H7 (cell line): ENCODE measurements at regions not wholly inside any gene's neighbourhood (a gene's known extent, or its start where the extent isn't known, plus 50 kb on each side); places are given as distances from the start of the nearest gene placed in this dataset.
"Not testable (repeated sequence)": the region's sequence is repeated elsewhere in the genome, so short reads cannot be mapped to it uniquely, and the experiment has no call there.

Experiments
- DNase-seq: peaks from one replicate; pipeline ENCODE4 v3.0.0; 2012
- H3K27me3 ChIP-seq: 2 replicates; pipeline ENCODE4 v1.6.0; 2011; ENCODE audit warnings: mild to moderate bottlenecking, low read length; ENCODE audit not compliant: control insufficient read depth, insufficient read depth
- H3K36me3 ChIP-seq: replicated peaks from 2 replicates; pipeline ENCODE4 v1.5.1; 2011; ENCODE audit warnings: low read length; ENCODE audit not compliant: control insufficient read depth, insufficient read depth
- H3K4me3 ChIP-seq: 2 replicates; pipeline ENCODE4 v1.5.1; 2011; ENCODE audit warnings: low read depth, mild to moderate bottlenecking, control low read depth, low read length, moderate library complexity; ENCODE audit not compliant: insufficient read depth

DNA sequence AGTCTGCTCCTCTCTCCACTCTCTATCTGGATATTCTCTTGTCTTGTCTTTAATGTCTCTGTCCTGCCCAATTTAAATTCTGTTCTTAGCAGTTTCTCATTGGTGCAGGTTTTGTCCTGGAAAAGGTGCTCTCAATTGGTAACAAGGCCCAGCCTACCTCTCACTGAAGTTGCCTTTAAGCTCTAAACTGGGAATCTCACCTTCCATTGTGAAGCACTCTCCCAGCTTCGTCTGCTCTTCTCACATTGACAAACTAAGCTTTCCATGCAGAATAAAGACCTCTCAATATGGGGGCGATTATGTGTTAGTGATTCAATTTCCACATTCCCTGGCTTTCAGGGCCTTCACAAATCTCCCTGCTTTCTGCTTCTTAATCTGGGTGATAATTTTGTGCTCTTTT, 1712.2 kb downstream of the GRIK2 start:
- Histone ChIP-seq H3K36me3 (no peaks in the 10 kb centered on the region), H3K27me3 (no peaks in the 10 kb centered on the region), H3K4me3 (no peak overlapping the region)
- peak; percentile 1 for DNase-seq

DNA sequence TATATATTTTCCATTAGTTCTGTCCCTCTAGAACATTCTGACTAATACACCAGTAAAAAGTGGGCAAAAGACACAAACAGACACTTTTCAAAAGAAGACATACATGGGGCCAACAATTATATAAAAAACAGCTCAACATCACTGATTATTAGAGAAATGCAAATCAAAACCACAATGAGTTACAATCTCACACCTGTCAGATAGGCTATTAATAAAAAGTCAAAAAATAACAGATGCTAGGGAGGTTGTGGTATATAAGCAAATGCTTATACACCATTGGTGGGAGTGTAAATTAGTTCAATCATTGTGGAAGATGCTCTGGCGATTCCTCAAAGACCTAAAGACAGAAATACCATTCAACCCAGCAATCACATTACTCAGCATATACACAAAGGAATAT, 1707.8 kb downstream of the GRIK2 start:
- Histone ChIP-seq H3K36me3 (no peaks in the 10 kb centered on the region), H3K4me3 (no peak overlapping the region), H3K27me3 (no peaks in the 10 kb centered on the region)
- DNase-seq: no peak

DNA sequence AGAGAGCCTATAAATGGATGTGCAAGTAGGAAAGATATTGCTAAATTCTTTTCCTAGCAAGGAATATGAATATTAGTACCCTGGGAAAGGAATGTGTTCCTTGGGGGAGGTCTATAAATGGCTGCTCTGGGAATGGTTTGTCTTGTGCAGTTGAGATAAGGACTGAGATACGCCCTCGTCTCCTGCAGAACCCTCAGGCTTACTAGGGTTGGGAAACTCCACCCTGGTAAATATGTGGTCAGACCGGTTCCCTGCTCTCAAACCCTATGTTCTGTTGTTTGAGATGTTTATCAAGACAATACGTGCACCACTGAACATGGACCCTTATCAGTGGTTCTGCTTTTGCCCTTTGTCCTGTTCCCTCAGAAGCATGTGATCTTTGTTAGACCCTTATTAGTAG, 1698.9 kb downstream of the GRIK2 start:
- not testable (repeated sequence) for DNase-seq, H3K36me3 ChIP-seq, H3K4me3 ChIP-seq, H3K27me3 ChIP-seq

DNA sequence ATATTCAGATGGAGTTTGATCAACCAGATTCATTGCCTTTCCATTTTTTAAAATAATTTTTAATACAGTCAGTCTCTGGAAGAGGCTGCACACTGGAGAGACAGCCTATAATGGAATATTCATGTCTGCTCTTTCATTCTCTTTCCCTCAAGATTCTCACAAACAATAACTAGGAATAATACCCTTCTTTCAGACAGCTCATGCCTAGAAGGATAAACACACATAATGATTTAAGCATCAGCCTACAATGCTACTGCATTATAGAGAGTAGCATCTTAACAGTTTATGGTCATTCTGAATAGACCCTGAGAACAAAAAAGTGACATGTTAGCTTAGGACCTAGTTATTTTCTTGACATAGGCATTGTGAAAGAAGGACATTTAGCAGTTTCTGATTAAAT, 1692.3 kb downstream of the GRIK2 start:
- no peaks in the 10 kb centered on the region for H3K27me3 ChIP-seq
- H3K4me3 ChIP-seq: no peak overlapping the region
- no peaks in the 10 kb centered on the region for H3K36me3 ChIP-seq
- no peak for DNase-seq

DNA sequence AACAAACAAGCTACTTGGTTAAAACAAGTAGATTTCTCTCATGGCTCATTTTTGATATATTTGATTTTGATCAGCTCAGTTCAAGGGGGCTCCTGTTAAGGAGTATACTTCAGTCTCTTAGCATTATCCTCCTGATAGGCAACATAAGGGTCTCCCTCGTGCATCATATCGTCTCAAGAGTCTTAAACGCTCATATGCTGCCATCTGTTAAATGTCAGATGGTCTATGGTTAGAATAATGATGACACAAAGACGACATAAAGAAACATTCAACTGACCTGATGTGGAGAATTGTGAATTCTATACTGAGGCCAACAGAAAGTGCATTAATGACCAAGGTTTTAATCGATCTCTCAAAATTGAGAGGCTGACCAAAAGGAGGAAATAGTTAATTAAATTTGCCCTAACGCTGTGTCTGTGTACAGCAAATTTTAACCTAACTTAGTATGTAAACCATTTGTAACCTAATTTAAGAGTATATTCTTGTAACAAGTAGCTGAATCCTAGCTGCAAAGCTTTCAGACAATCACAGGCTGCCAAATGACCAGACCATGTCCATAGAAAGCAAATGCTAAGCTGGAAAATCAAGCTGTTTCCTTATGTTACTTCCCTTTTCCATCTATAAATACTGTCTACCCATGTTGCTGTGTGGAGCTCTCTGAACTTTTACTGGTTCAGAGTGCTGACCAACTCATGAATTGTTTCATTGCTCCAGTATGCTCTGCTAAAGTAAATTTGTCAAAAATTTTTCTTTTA, 1688.5 kb downstream of the GRIK2 start:
- H3K4me3 ChIP-seq: no peak overlapping the region
- no peak for DNase-seq
- no peaks in the 10 kb centered on the region for H3K36me3 ChIP-seq
- H3K27me3 ChIP-seq: no peaks in the 10 kb centered on the region

DNA sequence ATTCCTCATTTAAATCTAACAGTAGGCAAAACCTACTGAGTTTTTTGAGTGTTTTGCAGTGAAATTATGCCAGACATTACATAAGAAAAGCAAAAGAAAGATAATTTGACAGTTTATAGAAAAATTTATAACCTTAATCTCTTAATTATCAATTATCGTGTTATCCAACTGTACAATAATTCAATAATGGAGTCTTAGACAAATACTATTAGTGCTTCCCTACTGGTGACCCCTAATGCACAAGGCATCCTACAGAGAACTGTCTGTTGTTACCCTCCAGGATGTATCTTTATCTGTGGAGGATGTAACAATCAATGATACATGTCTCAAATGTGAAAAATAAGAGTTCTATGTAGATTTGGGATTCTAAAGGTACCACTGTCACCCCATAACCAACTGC, 1687.6 kb downstream of the GRIK2 start:
- H3K4me3 ChIP-seq: no peak overlapping the region

DNA sequence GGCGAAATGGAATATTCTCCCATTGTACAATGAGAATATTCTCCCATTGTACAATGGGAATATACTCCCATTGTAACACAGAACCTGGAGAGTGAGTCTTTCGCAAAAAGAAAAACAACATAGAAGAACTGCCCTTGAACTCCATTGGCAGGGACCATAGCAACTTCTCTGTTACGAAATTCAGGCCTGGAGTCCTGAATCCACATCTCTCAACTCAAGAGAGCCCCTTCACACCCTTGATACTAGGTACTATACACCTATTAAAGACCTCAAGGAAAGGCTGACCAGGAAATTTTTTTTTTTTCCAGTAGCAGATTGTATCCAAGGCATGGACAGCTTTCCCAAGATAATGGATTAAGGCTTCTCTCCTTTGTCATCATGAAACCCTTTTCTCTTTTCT, 1687.0 kb downstream of the GRIK2 start:
- DNase-seq: no peak
- Histone ChIP-seq H3K27me3 (no peaks in the 10 kb centered on the region), H3K4me3 (no peak overlapping the region), H3K36me3 (no peaks in the 10 kb centered on the region)

More for the DNA sequence above, 1687.6 kb downstream of the GRIK2 start:
- no peaks in the 10 kb centered on the region for H3K36me3 ChIP-seq
- no peaks in the 10 kb centered on the region for H3K27me3 ChIP-seq
- no peak for DNase-seq

DNA sequence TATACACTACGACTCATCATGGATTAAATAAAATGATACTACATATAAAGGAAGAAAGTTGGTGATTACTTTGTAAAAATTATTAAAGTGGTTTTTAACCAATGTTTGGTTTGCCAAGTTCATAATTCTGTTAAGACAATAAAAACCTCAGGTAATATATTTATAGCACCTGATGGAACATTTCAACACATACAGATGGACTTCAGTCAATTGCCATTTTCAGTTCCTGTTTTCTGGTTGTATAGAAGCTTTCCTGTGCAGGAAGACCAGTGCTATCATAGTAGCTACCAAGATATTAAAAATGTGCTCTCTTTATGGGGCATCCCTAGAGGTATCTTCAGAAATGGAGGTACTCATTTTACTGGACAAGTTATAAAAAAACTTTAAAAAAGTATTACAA, 1686.4 kb downstream of the GRIK2 start:
- H3K27me3 ChIP-seq: no peaks in the 10 kb centered on the region
- DNase-seq: no peak
- H3K4me3 ChIP-seq: no peak overlapping the region
- H3K36me3 ChIP-seq: no peaks in the 10 kb centered on the region

DNA sequence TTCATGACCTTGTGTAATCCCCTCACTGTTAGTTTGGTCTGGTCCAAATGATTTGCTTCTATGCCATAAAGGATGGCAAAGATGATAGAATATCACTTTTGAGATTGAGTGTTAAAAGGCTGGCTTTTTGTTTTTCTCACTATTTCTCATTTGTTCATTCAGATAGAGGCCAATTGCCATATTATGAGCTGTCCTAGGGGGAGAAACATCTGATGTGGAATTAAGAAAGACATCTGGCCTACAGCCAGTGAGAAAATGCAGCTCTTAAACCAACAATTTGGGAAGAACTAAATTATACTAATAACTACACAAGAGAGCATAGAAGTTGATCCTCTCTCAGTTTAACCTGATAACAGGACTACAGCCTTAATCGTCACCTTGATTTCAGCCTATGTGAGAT, 1668.6 kb downstream of the GRIK2 start:
- H3K4me3 ChIP-seq: no peak overlapping the region
- no peaks in the 10 kb centered on the region for H3K27me3 ChIP-seq
- DNase-seq: no peak
- H3K36me3 ChIP-seq: no peaks in the 10 kb centered on the region

DNA sequence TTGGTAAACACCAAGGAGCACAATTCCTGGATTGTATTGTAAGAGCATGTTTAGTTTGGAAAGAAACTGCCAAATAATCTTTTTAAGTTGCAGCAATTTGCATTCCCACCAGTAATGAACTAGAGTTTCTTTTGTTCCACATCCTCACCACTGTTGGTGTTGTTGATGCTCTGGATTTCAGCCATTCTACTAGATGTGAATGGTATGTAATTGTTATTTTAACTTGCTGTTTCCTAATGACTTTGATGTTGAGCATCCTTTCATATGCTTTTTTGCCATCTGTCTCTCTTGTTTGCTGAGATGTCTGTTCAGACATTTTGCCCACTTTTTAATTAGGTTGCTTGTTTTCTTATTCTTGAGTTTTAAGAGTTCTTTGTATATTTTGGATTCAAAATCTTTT, 1654.1 kb downstream of the GRIK2 start:
- no peaks in the 10 kb centered on the region for H3K27me3 ChIP-seq
- no peaks in the 10 kb centered on the region for H3K36me3 ChIP-seq
- no peak for DNase-seq
- H3K4me3 ChIP-seq: no peak overlapping the region

DNA sequence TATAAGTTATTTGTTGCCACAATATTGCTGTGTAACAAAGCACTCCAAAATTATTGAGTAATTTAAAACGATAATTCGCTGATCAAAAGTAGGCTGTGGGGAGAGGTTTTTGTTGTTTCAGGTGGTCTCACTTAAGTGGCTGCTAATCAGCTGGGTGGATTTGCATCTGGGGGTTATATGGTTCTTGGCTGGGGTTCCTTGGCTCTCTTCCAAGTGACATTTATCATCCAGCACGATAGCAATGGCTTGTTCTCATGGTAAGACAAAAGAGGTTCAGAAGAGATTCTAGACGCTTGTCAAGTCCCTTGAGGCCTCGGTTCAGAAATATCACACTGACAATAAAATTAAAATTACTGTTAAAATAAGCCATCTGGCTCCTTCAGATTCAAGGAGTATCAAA, 1648.8 kb downstream of the GRIK2 start:
- H3K27me3 ChIP-seq: no peaks in the 10 kb centered on the region
- H3K36me3 ChIP-seq: no peaks in the 10 kb centered on the region
- no peak overlapping the region for H3K4me3 ChIP-seq
- no peak for DNase-seq

DNA sequence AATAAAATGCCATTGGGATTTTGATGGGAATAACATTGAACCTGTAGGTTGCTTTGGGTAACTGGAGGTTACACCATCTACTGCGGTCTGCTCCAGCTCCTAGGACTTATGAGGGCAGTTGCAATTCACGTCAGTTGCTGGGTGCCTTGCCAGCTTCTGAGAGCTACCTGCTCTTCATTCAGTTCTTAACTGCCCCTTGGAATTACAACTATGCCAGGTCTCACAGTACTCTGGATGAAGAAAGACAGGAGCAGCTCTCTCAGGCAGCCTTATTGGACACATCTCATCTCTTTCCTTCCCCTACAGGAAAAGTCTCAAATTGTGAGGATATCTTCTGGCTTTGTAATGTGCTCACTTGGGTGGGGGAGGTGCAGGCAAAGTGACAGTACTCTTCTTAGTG, 1643.3 kb downstream of the GRIK2 start:
- no peak for DNase-seq

DNA sequence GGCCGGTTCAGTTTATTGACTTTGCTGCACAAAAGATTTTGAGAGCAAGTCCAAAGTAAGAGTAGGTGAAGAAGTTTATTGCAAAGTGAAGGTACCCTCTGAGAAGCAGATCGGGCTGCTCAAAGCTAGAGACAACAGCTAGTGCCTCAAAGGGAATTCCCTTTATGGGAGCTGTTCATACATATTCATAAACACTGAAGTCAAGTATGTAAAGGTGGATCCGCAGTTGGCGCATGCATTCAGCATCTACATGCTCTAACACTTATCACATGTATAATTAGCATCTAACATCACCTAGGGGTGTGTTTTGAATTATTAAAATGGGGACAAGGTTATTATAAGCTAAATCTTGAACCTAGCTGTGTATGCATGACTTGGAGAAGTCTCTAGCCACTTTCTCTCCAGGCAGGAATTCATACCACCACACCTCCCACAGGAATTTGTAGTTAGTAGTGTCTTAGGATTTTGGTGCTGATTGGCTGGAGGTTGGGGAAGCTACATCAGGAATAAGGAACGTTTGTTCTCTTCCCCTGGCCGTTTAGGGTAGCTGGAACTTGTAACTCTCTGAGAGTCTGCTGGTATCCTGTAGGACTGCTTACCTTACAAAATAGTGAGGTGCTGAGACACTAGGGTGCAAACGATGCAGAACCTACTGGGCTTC, 1633.9 kb downstream of the GRIK2 start:
- DNase-seq: no peak
- no peak overlapping the region for H3K4me3 ChIP-seq
- no peaks in the 10 kb centered on the region for H3K27me3 ChIP-seq
- no peaks in the 10 kb centered on the region for H3K36me3 ChIP-seq

More for the DNA sequence above, 1643.3 kb downstream of the GRIK2 start:
- Histone ChIP-seq H3K36me3 (no peaks in the 10 kb centered on the region), H3K4me3 (no peak overlapping the region), H3K27me3 (no peaks in the 10 kb centered on the region)

DNA sequence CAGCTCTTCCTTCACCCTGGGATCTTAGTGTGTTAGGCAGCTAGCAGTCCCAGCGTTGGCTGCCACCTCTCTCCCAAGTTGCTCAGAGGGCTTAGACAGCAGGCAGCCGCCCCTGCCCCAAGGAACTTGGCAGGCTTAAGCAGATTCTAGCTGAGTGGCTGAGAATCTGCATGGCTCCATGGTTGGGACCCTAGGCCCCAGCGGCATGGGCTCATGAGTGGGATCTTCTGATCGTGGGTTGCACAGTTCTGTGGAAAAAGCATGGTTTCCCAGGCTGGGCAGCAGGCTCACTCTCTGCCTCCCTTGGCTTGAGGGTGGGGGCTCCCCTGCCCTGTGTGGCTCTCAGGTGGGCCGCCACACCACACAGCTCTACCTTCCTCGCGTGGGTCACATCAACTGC, 1624.9 kb downstream of the GRIK2 start:
- no peaks in the 10 kb centered on the region for H3K36me3 ChIP-seq
- DNase-seq: no peak
- no peaks in the 10 kb centered on the region for H3K27me3 ChIP-seq
- H3K4me3 ChIP-seq: no peak overlapping the region

DNA sequence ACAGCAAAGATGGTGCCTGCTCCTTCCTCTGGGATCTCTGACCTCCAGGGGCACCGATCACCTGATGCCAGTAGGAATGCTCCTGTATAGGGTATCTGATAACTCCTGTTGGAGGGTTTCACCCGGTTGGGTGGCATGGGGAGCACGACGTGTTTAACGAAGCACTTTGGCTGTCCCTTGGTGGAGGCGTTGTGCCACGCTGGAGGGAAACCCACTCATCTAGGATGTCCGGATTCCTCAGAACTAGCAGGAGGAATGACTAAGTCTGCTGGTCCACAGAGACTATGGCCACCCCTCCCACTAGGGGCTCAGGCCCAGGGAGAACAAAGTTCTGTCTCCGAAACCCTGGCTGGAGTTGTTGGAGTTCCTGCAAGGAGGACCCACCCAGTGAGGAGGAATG, 1624.4 kb downstream of the GRIK2 start:
- no peaks in the 10 kb centered on the region for H3K36me3 ChIP-seq
- no peak overlapping the region for H3K4me3 ChIP-seq
- H3K27me3 ChIP-seq: no peaks in the 10 kb centered on the region
- DNase-seq: no peak
